ENCODE measurements at regions not wholly inside any gene's neighbourhood (a gene's known extent, or its start where the extent isn't known, plus 50 kb on each side); places are given as distances from the start of the nearest gene placed in this dataset.
"Not testable (repeated sequence)": the region's sequence is repeated elsewhere in the genome, so short reads cannot be mapped to it uniquely, and the experiment has no call there.

DNA sequence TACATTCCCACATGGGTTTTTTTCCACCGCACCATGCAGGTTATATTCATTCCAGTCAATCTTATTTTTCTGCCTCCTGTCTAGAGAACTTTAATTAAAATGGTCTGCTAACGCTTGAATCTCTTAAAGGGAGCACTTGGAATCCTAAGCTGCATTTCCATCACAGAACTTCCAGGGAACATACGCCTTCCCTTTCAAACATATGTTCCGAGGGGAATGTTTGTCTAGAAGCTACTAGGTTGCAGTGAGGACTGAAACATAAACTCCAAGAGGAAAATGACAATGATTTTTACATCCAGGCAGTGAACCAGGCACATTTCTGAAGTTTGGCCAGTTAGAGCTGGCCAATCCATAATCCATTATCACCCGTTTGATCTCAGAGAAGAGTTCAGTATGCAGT lies 375.5 kb upstream of the NRP1 start:
- no peak for FAIRE-seq
- no peak for DNase-seq (ENCODE audit: low spot score)

DNA sequence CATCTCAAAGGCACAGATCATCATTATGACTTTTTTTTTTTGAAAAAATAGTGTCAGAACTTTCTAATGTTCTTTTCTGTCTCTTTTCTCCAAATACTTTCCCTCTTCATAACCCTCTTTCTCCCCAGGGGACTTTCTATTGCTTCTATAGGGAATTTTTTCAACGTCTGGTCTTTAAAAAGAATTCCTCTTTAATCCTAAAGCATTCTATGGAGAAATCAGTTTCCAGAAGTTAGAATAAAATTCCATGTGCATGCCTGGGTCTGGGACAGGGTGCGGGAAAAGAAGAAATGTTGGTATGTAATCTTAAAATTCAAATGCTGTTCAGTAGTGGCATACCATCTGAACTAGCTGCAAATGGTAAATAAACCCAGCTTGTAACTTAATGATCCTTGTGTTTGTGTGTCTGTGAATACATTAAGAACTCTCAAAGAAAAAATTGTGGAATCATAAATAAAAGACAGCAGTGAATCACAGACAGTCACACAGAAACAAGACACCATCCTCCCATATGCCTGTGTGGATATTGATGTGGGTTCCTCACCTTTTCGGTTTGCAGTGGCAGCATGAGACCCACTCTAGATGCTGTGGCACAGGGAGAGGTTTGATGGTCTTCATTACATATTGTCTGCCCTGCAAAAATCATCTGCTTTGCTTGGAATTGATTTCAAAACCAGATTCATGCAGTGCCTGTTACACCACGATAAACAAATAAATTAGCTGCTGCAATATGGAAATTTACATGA lies 374.7 kb upstream of the NRP1 start:
- DNase-seq (ENCODE audit: low spot score) (no peak), FAIRE-seq (no peak)

DNA sequence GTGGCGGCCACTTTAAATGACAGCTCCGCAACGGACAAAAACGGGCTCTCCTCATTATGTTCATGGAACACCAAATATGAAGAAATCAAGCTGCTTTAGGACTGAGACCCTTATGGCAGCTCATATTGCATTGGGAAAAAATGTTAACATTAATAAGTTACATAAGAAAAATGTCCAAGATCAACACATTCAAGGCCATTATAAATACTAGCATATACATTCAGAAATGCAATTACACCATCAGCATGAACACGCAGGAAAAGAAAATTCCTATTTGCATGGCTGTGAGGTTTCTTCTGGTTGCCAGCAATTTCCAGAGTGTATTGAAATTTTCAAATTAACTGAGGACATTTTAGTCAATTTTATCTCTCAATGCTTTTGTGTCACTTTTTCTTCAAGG lies 374.1 kb upstream of the NRP1 start:
- DNase-seq (ENCODE audit: low spot score) (no peak), FAIRE-seq (no peak)

DNA sequence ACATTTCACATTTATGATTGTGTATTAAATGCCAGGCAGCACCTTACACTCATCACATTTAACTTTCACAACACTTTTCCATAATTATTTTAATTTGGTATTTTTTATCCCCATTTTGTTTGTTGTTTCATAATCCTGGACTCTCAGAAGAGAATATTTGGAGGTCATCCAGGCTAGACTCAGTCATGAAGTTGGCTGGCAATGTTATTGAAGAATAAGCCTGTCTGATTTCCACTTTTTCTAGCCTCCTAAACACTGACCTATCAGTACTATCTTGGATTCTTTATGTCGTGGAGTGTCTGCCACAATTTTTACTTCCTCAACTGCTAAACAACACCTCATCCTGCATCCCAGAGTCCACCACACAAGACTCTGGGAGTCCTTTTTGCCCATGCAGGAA lies 372.3 kb upstream of the NRP1 start:
- no peak for FAIRE-seq

DNA sequence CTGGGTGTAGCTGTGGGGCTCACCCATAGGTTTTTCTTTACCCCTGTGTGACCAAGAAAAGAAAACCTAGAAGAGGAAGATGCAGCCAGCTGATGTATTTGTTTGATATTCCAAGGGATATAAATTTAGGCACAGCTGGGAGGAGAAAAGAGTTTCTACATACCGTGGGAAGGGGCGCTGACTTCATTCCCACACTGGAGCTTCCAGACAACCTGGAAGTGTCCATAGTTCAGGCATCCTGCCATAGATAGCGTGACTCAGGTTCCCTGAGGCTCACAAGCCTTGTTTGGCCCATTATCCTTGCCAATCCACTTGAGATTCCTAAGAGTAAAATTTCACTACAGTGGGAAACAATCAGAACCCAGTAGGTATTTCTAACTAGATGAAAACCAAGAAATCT lies 371.7 kb upstream of the NRP1 start:
- DNase-seq (ENCODE audit: low spot score) = no peak
- FAIRE-seq = no peak

More for the DNA sequence above, 372.3 kb upstream of the NRP1 start:
- DNase-seq (ENCODE audit: low spot score) = no peak

DNA sequence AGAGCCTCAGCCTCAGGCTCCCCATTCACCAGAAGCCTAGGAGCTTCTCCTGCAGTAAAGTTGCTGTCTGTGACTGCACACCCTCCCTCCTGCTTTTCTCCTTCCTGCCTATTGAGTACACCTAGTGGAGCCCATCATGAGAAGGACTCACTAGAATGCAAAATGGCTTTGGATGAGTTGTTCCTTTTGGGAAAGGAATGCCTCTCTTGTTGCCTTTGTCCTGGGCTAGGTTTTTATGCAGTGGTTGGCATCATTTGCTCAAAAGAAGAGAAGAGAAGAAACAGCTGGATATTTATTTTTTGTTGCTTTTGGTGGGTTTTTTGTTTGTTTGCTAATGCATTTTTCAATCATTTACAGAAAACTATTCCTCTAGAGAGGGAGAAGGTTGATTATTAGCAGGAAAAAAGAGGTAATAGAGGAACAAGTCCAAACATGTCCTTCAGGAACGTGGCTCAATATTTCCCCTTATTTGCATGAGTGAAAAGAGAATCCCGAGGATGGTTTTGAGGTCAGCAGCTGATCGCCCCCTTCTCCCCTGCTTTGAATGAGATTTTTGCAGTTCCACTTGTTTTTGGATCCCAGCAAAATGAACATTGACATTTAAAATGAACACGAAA lies 369.9 kb upstream of the NRP1 start:
- no peak for FAIRE-seq
- DNase-seq (ENCODE audit: low spot score) = no peak

DNA sequence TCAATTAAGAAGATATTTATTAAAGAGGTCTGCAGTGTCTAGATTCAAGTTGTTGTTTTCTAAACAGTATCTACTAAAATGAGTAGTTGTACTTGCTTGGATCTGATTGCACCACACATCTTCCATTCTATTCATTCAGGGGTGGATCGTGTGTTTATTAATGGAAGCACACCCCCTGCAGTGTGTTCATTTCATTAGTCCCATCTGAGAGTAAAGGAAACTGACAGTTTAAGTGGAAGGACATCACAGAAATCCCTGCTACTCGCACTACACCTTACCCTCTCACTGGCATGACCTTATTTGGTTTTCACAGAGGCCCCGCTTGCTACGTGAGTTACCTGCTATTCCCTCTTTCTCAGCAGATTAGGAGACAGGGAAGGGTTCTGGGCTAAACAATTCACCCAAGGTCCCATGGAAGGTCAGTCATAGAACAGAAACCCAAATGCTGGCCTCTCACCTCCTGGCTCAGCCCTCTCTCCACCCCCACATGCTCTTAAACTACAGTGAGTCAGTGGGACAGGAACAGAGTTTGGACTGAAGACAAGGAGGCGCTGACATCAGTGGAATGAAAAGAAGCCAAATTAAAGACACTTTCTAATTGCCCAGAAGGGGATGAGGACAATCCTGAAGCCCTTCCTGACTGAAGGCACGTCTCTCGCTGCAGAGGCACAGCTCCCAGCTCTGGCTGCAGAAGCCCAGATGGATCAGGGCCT lies 369.2 kb upstream of the NRP1 start:
- DNase-seq (ENCODE audit: low spot score) (no peak), FAIRE-seq (no peak)

DNA sequence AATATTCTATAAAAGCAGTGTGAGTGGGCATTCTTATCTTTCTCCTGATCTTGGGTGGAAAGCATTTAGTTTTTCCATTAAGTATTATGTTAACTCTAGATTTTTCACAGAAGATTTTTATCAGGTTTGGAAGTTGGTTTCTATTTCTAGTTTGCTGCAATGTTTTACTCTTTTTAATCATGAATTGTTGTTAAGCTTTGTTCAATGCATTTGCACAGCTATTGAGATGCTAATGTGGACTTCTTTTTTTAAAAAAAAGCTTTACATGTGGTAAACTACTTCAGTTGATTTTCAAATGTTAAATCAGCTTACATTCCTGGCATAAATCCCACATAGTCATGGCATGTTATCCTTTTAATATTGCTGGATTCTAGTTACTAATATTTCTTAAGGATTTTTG lies 363.6 kb upstream of the NRP1 start:
- FAIRE-seq (no peak), DNase-seq (ENCODE audit: low spot score) (no peak)

DNA sequence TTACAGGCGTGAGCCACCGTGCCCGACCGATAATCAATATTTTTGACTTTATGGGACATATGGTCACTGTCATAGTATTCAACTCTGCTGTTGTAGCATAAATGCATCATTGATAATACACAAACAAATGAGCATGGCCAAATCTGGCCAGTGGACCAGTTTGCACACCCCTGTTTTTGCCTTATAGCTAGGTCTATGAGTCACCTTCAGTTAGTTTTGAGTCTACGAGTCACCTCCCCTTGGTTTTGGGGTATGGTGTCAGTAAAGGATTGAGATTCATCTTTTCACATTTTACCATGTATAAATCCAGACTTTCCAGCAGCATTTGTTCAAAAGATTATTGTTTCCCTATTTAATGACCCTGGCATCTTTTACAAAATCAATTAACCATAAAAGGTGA lies 362.5 kb upstream of the NRP1 start:
- DNase-seq (ENCODE audit: low spot score) (no peak), FAIRE-seq (no peak)

DNA sequence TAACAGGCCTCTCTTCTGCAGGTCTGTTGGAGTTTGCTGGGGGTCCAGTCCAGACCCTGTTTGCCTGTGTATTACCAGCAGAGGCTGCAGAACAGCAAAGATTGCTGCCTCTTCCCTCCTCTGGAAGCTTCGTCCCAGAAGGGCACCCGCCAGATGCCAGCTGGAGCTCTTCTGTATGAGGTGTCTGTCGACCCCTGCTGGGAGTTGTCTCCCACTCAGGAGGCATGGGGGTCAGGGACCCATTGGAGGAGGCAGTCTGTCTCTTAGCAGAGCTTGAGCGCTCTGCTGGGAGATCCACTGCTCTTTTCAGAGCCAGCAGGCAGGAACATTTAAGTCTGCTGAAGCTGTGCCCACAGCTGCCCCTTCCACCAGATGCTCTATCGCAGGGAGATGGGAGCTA lies 361.1 kb upstream of the NRP1 start:
- DNase-seq (ENCODE audit: low spot score) (no peak), FAIRE-seq (no peak)

DNA sequence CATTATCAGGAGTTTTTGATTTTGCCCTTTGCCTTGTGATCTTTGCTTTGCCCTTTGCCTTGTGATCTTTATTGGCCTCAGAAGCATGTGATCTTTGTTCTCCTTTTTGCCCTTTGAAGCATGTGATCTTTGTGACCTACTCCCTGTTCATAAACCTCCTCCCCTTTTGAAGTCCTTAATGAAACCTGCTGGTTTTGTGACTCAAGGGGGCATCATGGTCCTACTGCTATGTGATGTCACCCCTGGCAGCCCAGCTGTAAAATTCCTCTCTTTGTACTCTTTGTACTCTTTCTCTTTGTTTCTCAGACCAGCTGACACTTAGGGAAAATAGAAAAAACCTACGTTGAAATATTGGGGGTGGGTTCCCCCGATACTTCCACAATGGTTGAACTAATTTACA lies 356.1 kb upstream of the NRP1 start:
- FAIRE-seq; DNase-seq (ENCODE audit: low spot score): not testable (repeated sequence)

DNA sequence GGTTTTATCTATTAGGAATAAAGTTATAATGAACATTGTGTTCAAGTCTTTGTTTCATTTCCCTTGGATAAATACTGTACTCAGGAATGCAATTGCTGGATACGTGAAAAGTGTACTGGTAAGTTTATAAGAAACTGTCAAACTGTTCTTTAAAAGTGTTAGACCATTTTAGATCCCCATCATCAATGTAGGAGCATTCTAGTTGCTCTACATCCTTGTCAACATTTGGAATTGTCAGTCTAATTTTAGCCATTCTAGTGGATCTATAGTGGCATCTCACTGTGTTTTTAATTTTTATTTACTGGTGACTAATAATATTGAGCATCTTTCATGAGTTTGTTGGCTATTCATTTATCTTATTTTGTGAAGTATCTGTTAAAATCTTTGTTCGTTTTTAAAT lies 354.0 kb upstream of the NRP1 start:
- FAIRE-seq = no peak
- DNase-seq (ENCODE audit: low spot score) = no peak

DNA sequence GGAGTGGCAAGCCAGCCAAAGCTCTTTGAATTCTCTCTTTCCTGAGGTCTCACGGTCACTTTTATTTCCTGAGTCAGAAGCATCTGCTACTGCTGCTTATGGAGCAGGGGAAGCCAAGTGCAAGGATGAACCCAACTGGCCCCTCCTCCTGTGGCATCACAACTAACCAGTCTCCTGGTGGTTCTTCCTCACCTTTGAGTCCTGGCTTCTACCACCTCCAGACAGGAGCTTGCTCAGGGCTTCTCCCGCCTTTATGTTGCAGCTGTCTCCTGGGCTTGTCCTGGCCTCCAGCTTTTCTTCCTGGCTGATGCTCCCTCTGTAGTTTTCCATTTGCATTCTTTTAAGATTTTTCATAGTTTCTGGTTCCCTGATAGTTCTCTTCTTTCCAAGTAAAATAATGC lies 349.7 kb upstream of the NRP1 start:
- FAIRE-seq = no peak

DNA sequence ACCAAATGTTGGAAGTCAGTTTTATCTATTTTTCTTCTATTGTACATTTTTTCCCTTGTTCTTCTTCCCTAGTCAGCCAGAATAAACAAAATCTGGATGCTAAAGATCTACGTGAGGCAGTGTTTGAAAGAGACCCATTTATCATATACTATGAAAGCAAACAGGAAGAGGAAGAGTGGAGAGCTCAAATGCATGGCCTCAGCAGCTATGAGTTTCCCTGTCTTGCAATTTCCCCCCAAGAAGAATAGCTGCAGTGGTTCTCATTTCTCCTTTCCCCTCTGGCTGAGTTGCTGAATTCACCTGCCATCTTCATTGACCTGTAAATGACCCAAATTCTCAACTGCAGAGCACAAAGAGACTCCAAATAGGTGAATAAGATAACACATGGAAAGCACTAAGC lies 347.1 kb upstream of the NRP1 start:
- FAIRE-seq = no peak
- DNase-seq (ENCODE audit: low spot score) = no peak

More for the DNA sequence above, 349.7 kb upstream of the NRP1 start:
- DNase-seq (ENCODE audit: low spot score) = no peak

DNA sequence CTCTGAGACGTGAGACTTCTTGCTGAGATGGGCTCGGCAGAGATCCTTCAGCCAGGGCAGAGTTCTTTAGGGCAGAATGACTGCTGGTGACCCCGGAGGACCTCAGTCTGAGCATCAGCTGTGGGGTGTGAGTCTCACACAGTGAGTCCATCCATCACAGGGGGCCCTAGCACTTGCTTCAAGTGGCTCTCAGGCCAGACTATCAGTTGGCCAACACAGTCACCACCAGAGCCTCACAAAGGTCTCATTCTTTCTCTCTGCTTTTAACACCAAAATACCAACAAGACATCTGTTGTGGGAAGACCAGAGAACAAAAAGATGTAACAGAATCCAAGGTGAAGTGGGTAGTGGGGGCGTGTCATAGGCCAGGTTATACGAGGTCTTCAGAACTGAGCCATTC lies 345.6 kb upstream of the NRP1 start:
- FAIRE-seq (no peak), DNase-seq (ENCODE audit: low spot score) (no peak)

DNA sequence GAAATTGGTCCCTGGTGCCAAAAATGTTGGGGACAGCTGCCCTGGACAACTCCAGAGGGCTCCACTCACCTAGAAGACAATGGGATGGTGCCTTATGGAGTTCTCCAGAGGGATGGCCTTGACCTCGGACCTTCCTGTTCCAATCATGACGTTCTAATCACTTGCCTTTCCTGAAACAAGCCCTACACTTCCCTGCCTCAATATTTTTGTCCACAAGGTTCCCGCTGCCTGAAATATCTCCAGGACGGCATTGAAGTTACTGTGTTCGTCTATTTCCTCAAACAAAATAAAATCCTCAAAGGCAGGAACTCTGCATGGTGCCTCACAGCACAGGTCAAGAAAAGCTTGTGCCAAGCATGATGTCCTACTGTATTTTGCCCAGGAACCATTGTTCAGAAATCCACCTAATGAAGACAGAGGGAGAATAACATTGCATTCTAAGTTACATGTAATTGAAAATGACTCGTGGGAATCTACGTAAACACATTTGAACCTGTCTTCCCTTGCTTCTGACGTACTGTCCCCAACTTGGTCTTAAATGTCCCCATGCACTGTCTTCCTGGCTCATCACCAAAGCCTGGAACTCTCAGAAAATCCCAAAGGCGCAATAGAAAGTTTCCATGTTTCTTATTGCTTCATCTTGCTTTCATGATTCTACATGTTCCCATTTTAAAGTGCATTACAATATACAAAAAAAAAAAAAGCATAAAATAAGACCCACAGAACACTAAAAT lies 342.3 kb upstream of the NRP1 start:
- no peak for DNase-seq (ENCODE audit: low spot score)
- no peak for FAIRE-seq

DNA sequence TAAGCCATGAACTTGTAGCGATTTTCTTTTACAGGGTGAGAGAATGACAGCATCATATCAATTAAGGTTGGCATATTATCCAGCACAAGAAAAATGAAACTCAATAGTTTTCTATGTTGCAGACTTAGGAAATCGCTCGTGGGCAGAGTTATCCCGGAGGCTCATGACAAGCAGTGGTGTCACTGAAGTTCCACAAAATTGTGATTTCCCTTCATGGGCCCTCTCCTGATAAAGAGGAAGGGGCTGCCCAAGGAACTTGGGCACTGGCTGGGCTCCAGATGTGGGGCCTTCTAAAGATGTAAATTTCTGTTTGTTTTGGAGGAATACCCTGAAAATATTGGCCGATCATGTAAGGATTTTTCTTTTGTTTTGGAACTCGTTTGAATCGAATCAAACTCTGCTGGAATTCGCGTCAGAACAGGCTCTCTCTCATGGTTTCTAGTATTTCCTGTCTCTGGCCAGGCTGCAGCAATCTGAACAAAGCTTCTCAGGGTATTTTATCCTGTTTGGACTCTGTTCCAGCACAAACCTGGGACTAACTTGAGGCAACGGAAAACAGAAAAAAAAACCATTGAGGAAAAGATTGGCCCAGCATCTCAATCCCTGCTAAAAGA lies 340.6 kb upstream of the NRP1 start:
- FAIRE-seq (no peak), DNase-seq (ENCODE audit: low spot score) (no peak)

DNA sequence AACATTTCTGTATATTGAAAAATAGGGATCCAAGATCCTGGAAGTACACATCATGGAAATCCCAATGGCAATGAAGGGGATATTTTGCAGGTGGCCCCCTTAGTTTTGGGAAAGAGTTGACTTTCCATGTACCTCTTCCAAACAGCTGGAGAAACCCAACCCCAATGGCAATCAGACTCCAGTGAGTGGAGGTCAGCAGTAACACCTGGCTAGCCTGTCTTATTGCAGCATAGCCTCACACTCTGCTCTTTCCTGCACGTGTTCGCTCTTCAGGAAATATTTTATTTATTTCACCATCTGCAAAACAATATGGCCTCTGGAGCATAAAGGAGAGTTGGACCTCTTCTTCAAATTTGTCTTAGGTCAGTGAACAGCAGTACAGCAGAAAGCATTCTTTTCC lies 340.0 kb upstream of the NRP1 start:
- no peak for FAIRE-seq
- no peak for DNase-seq (ENCODE audit: low spot score)

DNA sequence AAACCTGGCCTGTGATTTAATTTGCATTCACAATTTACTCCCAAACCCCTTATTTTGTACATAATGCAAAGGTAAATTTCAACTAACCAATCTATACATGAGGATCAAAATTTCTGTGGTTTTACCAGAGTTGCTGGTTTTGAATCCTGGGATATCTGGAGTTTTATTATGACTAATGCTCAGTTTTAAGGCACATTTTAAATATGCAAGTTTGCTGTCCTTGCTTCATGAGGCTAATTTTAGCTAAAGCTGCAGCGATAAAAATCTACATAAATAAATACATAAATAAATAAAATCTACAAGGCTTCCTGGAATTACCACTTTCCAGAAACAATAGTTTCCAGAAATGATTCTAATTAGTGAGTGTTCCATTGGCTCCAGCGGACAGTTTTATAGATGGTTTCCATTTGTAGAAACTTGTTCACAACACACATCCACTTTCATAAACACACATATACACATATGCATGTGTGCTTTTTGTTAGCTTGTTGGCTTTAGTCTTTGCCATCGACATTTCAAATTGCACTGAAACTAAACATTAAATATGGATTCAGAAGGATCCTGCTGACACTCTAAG lies 339.5 kb upstream of the NRP1 start:
- no peak for DNase-seq (ENCODE audit: low spot score)
- FAIRE-seq = no peak

DNA sequence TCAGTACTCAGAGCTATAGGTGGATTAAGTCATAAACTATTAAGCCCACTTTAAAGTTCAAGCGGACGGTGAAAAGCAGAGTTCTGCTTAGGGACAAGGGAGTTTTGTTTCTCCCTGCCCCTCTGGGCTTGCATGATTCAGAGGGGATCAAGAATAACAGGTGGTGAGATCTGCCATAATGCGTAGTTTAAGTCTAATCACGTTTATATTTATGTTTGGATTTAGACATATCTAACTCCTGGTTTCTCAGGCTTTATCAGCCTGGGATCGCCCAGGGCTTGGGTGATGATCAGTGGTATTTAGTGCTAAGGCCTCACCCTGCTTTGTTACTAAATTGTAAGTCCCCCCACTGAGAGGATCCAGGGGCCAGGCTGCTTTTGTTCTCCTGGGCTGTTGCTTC lies 335.4 kb upstream of the NRP1 start:
- FAIRE-seq (no peak), DNase-seq (ENCODE audit: low spot score) (no peak)

Data from RCC 7860 (cell line).